IMR-90 (cell line): ENCODE measurements at regions not wholly inside any gene's neighbourhood (a gene's known extent, or its start where the extent isn't known, plus 50 kb on each side); places are given as distances from the start of the nearest gene placed in this dataset.

Experiments
- ATAC-seq: fragments of 200-7000 bp; cut with Tn5 transposase; 2 replicates; pipeline ENCODE4 v1.9.1; 2020; ENCODE audit warnings: low read depth, mild to moderate bottlenecking, moderate library complexity
- BruUV-seq: library from RNA; stranded (reverse); fragments of 400-500 nt; replicated peaks from 2 replicates; lab custom pipeline; 2021; lab: Mats Ljungman, UMichigan
- CTCF ChIA-PET: fragments of 300-600 bp; formaldehyde crosslinking; extraction: SDS; loops from one replicate; lab custom pipeline; 2021; ENCODE audit warnings: antibody characterized with exemption; lab: Yijun Ruan, JAX
- POLR2A ChIA-PET: fragments of 300-600 bp; sonication (Branson Sonifier 250); formaldehyde crosslinking; loops from one replicate; lab custom pipeline; 2022; ENCODE audit warnings: antibody characterized with exemption; ENCODE audit not compliant: unreplicated experiment; lab: Charles Lee
- DNase-seq: peaks from one replicate; pipeline ENCODE4 v3.0.0; 2013
- H2AFZ ChIP-seq: replicated peaks from 2 replicates; pipeline ENCODE3; 2013; ENCODE audit warnings: low read length, mild to moderate bottlenecking; ENCODE audit not compliant: poor library complexity
- H2AK5ac ChIP-seq: 2 replicates; pipeline ENCODE4 v1.6.1; 2013; ENCODE audit warnings: low read depth, low read length, inconsistent platforms
- H2AK9ac ChIP-seq: replicated peaks from 2 replicates; pipeline ENCODE3; 2013; ENCODE audit warnings: mild to moderate bottlenecking, low read depth, low read length, moderate library complexity; ENCODE audit not compliant: poor library complexity
- H2BK120ac ChIP-seq: 2 replicates; pipeline ENCODE4 v1.6.1; 2013; ENCODE audit warnings: low read depth, low read length, inconsistent platforms
- H2BK15ac ChIP-seq: 3 replicates; pipeline ENCODE4 v1.6.1; 2013; ENCODE audit warnings: low read depth, low read length, inconsistent platforms
- H2BK20ac ChIP-seq: 2 replicates; pipeline ENCODE4 v1.6.1; 2013; ENCODE audit warnings: low read depth, mild to moderate bottlenecking, inconsistent platforms, low read length, moderate library complexity
- H2BK5ac ChIP-seq: 2 replicates; pipeline ENCODE4 v1.6.1; 2013; ENCODE audit warnings: mild to moderate bottlenecking, low read depth, low read length, inconsistent platforms; ENCODE audit not compliant: poor library complexity, severe bottlenecking
- H3K14ac ChIP-seq: replicated peaks from 2 replicates; pipeline ENCODE4 v1.6.1; 2013; ENCODE audit warnings: low read depth, low read length, inconsistent platforms
- H3K18ac ChIP-seq: 2 replicates; pipeline ENCODE4 v1.6.1; 2013; ENCODE audit warnings: low read depth, low read length, control low read depth
- H3K23ac ChIP-seq: 2 replicates; pipeline ENCODE4 v1.6.1; 2013; ENCODE audit warnings: low read depth, low read length, inconsistent platforms
- H3K27ac ChIP-seq: 2 replicates; pipeline ENCODE4 v1.5.1; 2013; ENCODE audit warnings: mild to moderate bottlenecking, control low read depth, low read length; ENCODE audit not compliant: insufficient read depth
- H3K27me3 ChIP-seq: 2 replicates; pipeline ENCODE4 v1.6.1; 2013; ENCODE audit warnings: low read length; ENCODE audit not compliant: control insufficient read depth, insufficient read depth
- H3K36me3 ChIP-seq: 2 replicates; pipeline ENCODE4 v1.6.1; 2013; ENCODE audit warnings: low read length, mixed read lengths; ENCODE audit not compliant: control insufficient read depth, insufficient read depth
- H3K4ac ChIP-seq: 2 replicates; pipeline ENCODE4 v1.6.1; 2013; ENCODE audit warnings: low read depth, low read length, inconsistent platforms
- H3K4me1 ChIP-seq: 2 replicates; pipeline ENCODE4 v1.6.1; 2013; ENCODE audit warnings: low read length, mixed read lengths; ENCODE audit not compliant: control insufficient read depth, insufficient read depth
- H3K4me2 ChIP-seq: 2 replicates; pipeline ENCODE4 v1.6.1; 2013; ENCODE audit warnings: low read depth, mild to moderate bottlenecking, control low read depth, low read length, moderate library complexity
- H3K4me3 ChIP-seq: 2 replicates; pipeline ENCODE4 v1.5.1; 2013; ENCODE audit warnings: low read depth, mild to moderate bottlenecking, control low read depth, low read length, moderate library complexity; ENCODE audit not compliant: insufficient read depth
- H3K56ac ChIP-seq: 2 replicates; pipeline ENCODE4 v1.6.1; 2013; ENCODE audit warnings: low read length, inconsistent platforms; ENCODE audit not compliant: insufficient read depth; ENCODE audit errors: extremely low read depth
- H3K79me1 ChIP-seq, 2 experiments: 2 replicates each; pipeline ENCODE4 v1.6.1; 2013; ENCODE audit warnings: low read length in 2 of 2, inconsistent platforms in 1 of 2, low read depth in 1 of 2
- H3K9ac ChIP-seq: 2 replicates; pipeline ENCODE4 v1.6.1; 2013; ENCODE audit warnings: low read depth, low read length, control low read depth
- H3K9me1 ChIP-seq: 2 replicates; pipeline ENCODE4 v1.6.1; 2013; ENCODE audit warnings: low read length, inconsistent platforms; ENCODE audit not compliant: insufficient read depth
- H3K9me3 ChIP-seq: 2 replicates; pipeline ENCODE4 v1.6.1; 2013; ENCODE audit warnings: low read length; ENCODE audit not compliant: control insufficient read depth, insufficient read depth
- H4K20me1 ChIP-seq: 2 replicates; pipeline ENCODE4 v1.6.1; 2013; ENCODE audit warnings: low read length, inconsistent platforms; ENCODE audit not compliant: insufficient read depth
- H4K5ac ChIP-seq: 2 replicates; pipeline ENCODE4 v1.6.1; 2013; ENCODE audit warnings: mild to moderate bottlenecking, low read depth, low read length, control low read depth
- H4K8ac ChIP-seq, 2 experiments: 2 replicates each; pipeline ENCODE4 v1.6.1; 2013; ENCODE audit warnings: low read depth in 2 of 2, low read length in 2 of 2, control low read depth in 1 of 2, inconsistent platforms in 1 of 2
- H4K91ac ChIP-seq: 2 replicates; pipeline ENCODE4 v1.6.1; 2013; ENCODE audit warnings: low read depth, low read length, inconsistent platforms; ENCODE audit not compliant: insufficient read depth
- BHLHE40 ChIP-seq: fragments of 150-350 bp; IDR thresholded peaks from 2 replicates; pipeline ENCODE4 v1.6.1; 2016; ENCODE audit warnings: mild to moderate bottlenecking, low read depth, low read length
- CEBPB ChIP-seq: IDR thresholded peaks from 2 replicates; pipeline ENCODE4 v1.6.1; 2012; ENCODE audit warnings: low read depth, low read length, improper control_type of control experiment
- CHD1 ChIP-seq: IDR thresholded peaks from 2 replicates; pipeline ENCODE4 v1.6.1; 2012; ENCODE audit warnings: low read depth, low read length, improper control_type of control experiment
- CTCF ChIP-seq: conservative IDR thresholded peaks from 2 replicates; pipeline ENCODE4 v1.5.1; 2012; ENCODE audit warnings: mild to moderate bottlenecking, low read depth, low read length, improper control_type of control experiment
- ELK1 ChIP-seq: fragments of 150-350 bp; IDR thresholded peaks from 2 replicates; pipeline ENCODE4 v1.6.1; 2016; ENCODE audit warnings: low read depth, mild to moderate bottlenecking, low read length, moderate library complexity, borderline replicate concordance
- FOS ChIP-seq: fragments of 150-350 bp; IDR thresholded peaks from 2 replicates; pipeline ENCODE4 v1.6.1; 2016; ENCODE audit warnings: low read depth, low read length
- MAFK ChIP-seq: IDR thresholded peaks from 2 replicates; pipeline ENCODE4 v1.6.1; 2012; ENCODE audit warnings: low read depth, low read length, improper control_type of control experiment
- MAZ ChIP-seq: IDR thresholded peaks from 2 replicates; pipeline ENCODE4 v1.6.1; 2012; ENCODE audit warnings: low read depth, mild to moderate bottlenecking, low read length, improper control_type of control experiment, moderate library complexity, borderline replicate concordance
- MXI1 ChIP-seq: IDR thresholded peaks from 2 replicates; pipeline ENCODE4 v1.6.1; 2012; ENCODE audit warnings: low read depth, mild to moderate bottlenecking, low read length, moderate library complexity, borderline replicate concordance
- NFE2L2 ChIP-seq: fragments of 150-350 bp; IDR thresholded peaks from 2 replicates; pipeline ENCODE4 v1.6.1; 2016; ENCODE audit warnings: low read depth, mild to moderate bottlenecking, low read length
- POLR2A ChIP-seq: IDR thresholded peaks from 2 replicates; pipeline ENCODE4 v1.6.1; 2012; ENCODE audit warnings: mild to moderate bottlenecking, low read depth, low read length
- RAD21 ChIP-seq: IDR thresholded peaks from 2 replicates; pipeline ENCODE4 v1.6.1; 2012; ENCODE audit warnings: low read length, improper control_type of control experiment
- RCOR1 ChIP-seq: IDR thresholded peaks from 2 replicates; pipeline ENCODE4 v1.6.1; 2012; ENCODE audit warnings: mild to moderate bottlenecking, low read length, improper control_type of control experiment; ENCODE audit not compliant: insufficient replicate concordance
- RFX5 ChIP-seq: IDR thresholded peaks from 2 replicates; pipeline ENCODE4 v1.8.0; 2012; ENCODE audit warnings: low read depth, mild to moderate bottlenecking, low read length, moderate library complexity
- SMC3 ChIP-seq: fragments of 150-350 bp; IDR thresholded peaks from 2 replicates; pipeline ENCODE4 v1.6.1; 2016; ENCODE audit warnings: low read depth, mild to moderate bottlenecking, antibody characterized with exemption, low read length, moderate library complexity
- USF2 ChIP-seq: fragments of 150-350 bp; IDR thresholded peaks from 2 replicates; pipeline ENCODE4 v1.6.1; 2017; ENCODE audit warnings: mild to moderate bottlenecking, antibody characterized with exemption, low read length, low read depth
- dilution Hi-C: fragments of 300-500 bp; cut with HindIII; formaldehyde crosslinking; loops from one replicate; pipeline ENCODE4 v1.14.3; 2018; ENCODE audit warnings: low sequenced_read_pairs; ENCODE audit not compliant: unreplicated experiment
- in situ Hi-C: fragments of 300-500 bp; cut with MboI; formaldehyde crosslinking; loops from 3 replicates; pipeline ENCODE4 v1.14.3; 2019; ENCODE audit warnings: low sequenced_read_pairs, inconsistent platforms, mixed read lengths
- intact Hi-C: fragments of 100-400 bp; cut with micrococcal nuclease; formaldehyde crosslinking; loops from 2 replicates; pipeline ENCODE4 v1.10.0; 2022

GRCh38 chr2:58398406-58398805 lies 157.3 kb upstream of the FANCL start:
- POLR2A ChIA-PET, result no interaction called here
- in situ Hi-C loops (no loop called here), intact Hi-C loops (no loop called here), dilution Hi-C loops (no loop called here)
- Histone ChIP-seq H2BK5ac (no peak overlapping the region), H3K18ac (no peak overlapping the region), H2BK20ac (no peak overlapping the region), H3K56ac (no peak overlapping the region), H3K9me3 (no peaks in the 10 kb centered on the region), H3K23ac (no peak overlapping the region), H3K27me3 (no peaks in the 10 kb centered on the region), H3K27ac (no peak overlapping the region), H3K79me1 (no peaks in the 10 kb centered on the region), H3K4ac (no peak overlapping the region), H2BK15ac (no peak overlapping the region), H4K20me1 (no peaks in the 10 kb centered on the region), H3K4me3 (no peak overlapping the region), H2AK9ac (no peak overlapping the region), H3K4me1 (no peaks in the 10 kb centered on the region), H2AFZ (no peak overlapping the region), H4K5ac (no peak overlapping the region), H4K91ac (no peak overlapping the region), H2BK120ac (no peak overlapping the region), H3K9me1 (no peaks in the 10 kb centered on the region), H3K36me3 (no peaks in the 10 kb centered on the region), H3K14ac (no peak overlapping the region), H3K9ac (no peak overlapping the region), H3K4me2 (no peak overlapping the region), H2AK5ac (no peak overlapping the region), H4K8ac (no peak overlapping the region)
- ATAC-seq (no peak), DNase-seq (no peak)
- TF ChIP-seq CHD1, result no peak
- TF ChIP-seq USF2, result no peak
- TF ChIP-seq MAFK, result no peak
- no peak for TF ChIP-seq RCOR1
- TF ChIP-seq NFE2L2, result no peak
- TF ChIP-seq POLR2A, result no peak
- TF ChIP-seq CEBPB, result no peak
- no peak for TF ChIP-seq RFX5
- no peak for TF ChIP-seq MXI1
- TF ChIP-seq FOS, result no peak
- no peak for TF ChIP-seq SMC3
- no peak for TF ChIP-seq BHLHE40
- TF ChIP-seq RAD21, result no peak
- TF ChIP-seq MAZ, result no peak
- no peak for TF ChIP-seq ELK1
- no peak for TF ChIP-seq CTCF
- BruUV-seq, result no TSS peak
- CTCF ChIA-PET, result no interaction called here
